Activated naive CD4-positive, alpha-beta T cell treated with anti-CD3 and anti-CD28 coated beads, Interleukin-2, amount 50 U/mL, for 24 hours (primary cell): ENCODE measurements at regions not wholly inside any gene's neighbourhood (a gene's known extent, or its start where the extent isn't known, plus 50 kb on each side); places are given as distances from the start of the nearest gene placed in this dataset.

Source experiments
- H3K27ac Mint-ChIP-seq: one replicate; pipeline ENCODE4 v1.8.0; 2021; ENCODE audit warnings: mild to moderate bottlenecking, mixed read lengths
- H3K27me3 Mint-ChIP-seq: one replicate; pipeline ENCODE4 v1.8.0; 2021; ENCODE audit warnings: mixed read lengths
- H3K36me3 Mint-ChIP-seq: one replicate; pipeline ENCODE4 v1.8.0; 2021; ENCODE audit warnings: mixed read lengths
- H3K4me1 Mint-ChIP-seq: one replicate; pipeline ENCODE4 v1.8.0; 2021; ENCODE audit warnings: mixed read lengths
- H3K4me3 Mint-ChIP-seq: one replicate; pipeline ENCODE4 v1.8.0; 2021; ENCODE audit warnings: mild to moderate bottlenecking, mixed read lengths
- H3K9me3 Mint-ChIP-seq: one replicate; pipeline ENCODE4 v1.8.0; 2021; ENCODE audit warnings: mixed read lengths

DNA sequence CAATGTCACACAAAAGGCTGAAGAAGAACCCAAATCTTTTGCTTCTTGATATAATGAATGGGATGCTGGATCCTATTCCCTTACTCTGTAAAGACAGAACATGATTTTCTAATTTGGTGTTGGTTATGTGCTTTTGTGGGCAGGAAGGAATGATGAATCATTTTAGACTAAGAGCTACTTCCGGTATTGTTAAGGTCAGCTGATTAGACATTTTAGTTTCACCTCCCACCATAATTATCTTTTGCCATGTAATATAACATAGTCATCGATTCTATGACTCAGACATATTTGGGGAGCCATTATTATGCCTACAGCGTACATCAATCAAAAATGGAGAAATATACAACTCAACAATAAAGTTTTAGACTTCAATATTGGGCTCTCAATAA lies 265.3 kb downstream of the ZNF674 start:
- no peaks in the 10 kb centered on the region for H3K36me3 Mint-ChIP-seq
- H3K27ac Mint-ChIP-seq, result peak overlapping the region; percentile 70
- H3K4me3 Mint-ChIP-seq, result peak overlapping the region; percentile 64
- H3K9me3 Mint-ChIP-seq, result no peaks in the 10 kb centered on the region
- H3K27me3 Mint-ChIP-seq, result no peaks in the 10 kb centered on the region
- H3K4me1 Mint-ChIP-seq, result peaks cover 28% of the 10 kb centered on the region

- H3K4me3 Mint-ChIP-seq, result peak overlapping the region; percentile 64
- H3K27me3 Mint-ChIP-seq, result no peaks in the 10 kb centered on the region
- H3K36me3 Mint-ChIP-seq, result no peaks in the 10 kb centered on the region
- peaks cover 28% of the 10 kb centered on the region for H3K4me1 Mint-ChIP-seq
- peak overlapping the region; percentile 78 for H3K27ac Mint-ChIP-seq
- no peaks in the 10 kb centered on the region for H3K9me3 Mint-ChIP-seq
Measured at GRCh38 chrX:46279214-46279924, 265.9 kb downstream of the ZNF674 start.

DNA sequence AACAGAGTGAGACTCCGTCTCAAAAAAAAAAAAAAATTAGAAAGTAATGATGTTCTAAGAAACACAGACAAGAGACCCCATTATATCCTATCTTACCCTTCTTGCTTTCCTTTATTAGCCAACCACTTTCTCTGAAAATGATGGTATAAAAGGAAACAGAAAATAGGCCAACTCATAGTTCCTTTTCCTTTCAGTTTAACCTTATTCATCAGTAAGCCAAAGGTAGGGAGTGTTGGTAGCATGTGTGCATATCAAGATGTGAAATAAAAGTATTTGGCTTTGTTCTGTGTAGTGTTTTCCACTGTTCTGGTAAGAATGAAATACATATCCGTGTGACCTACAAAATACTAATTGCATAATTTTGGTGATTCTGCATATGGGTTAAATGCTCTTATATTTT lies 266.6 kb downstream of the ZNF674 start:
- Mint-ChIP-seq H3K9me3 (no peaks in the 10 kb centered on the region), H3K4me1 (peaks cover 30% of the 10 kb centered on the region), H3K27ac (peak overlapping the region; percentile 78), H3K4me3 (peak overlapping the region; percentile 64), H3K36me3 (no peaks in the 10 kb centered on the region), H3K27me3 (no peaks in the 10 kb centered on the region)

DNA sequence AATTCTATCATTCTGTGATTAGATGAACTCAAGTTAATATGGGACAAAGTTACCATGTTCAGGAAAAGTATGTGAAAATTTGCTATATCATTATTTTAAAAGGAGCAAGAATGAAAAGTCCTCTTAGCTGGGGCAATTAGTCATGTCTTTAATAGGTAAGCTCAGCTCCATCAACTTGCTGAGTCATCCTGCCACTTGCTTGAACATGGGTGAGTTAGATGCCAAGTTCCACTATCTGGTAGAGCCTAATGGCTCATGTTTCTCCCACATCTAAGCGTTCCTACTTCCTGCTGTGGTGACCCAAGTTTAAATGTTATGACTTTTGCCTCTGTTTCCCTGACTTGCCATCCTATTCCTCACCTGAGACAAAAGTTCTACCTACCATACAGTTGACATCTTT lies 276.8 kb downstream of the ZNF674 start:
- H3K4me1 Mint-ChIP-seq, result peaks cover 14% of the 10 kb centered on the region
- H3K27ac Mint-ChIP-seq, result no peak overlapping the region
- no peaks in the 10 kb centered on the region for H3K27me3 Mint-ChIP-seq
- H3K36me3 Mint-ChIP-seq, result no peaks in the 10 kb centered on the region
- H3K4me3 Mint-ChIP-seq, result no peak overlapping the region
- no peaks in the 10 kb centered on the region for H3K9me3 Mint-ChIP-seq

DNA sequence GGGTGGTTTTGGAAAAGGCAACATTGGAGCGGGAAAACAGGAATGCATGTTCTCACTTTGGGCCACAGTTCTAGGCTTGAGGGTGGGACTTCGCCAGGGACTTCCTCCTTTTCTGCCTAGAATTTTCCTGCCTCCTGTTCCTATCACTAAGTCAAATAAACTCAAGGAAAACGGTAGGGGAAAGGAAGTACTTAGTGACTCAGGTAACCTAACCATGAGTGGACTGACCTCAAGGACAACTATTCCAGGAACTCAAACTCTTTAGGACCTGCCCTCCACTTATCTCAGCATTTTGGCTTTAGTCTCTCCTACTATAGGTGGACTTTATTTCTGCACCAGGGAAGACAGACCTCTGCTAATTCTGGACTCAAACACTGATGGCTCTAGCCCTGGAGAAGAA lies 281.7 kb downstream of the ZNF674 start:
- H3K27ac Mint-ChIP-seq, result no peak overlapping the region
- no peaks in the 10 kb centered on the region for H3K27me3 Mint-ChIP-seq
- H3K4me3 Mint-ChIP-seq, result no peak overlapping the region
- H3K36me3 Mint-ChIP-seq, result no peaks in the 10 kb centered on the region
- no peaks in the 10 kb centered on the region for H3K9me3 Mint-ChIP-seq
- H3K4me1 Mint-ChIP-seq, result peaks cover 4% of the 10 kb centered on the region

GRCh38 chrX:46262304-46262703 lies 282.9 kb downstream of the ZNF674 start:
- H3K4me3 Mint-ChIP-seq, result no peak overlapping the region
- no peaks in the 10 kb centered on the region for H3K27me3 Mint-ChIP-seq
- no peaks in the 10 kb centered on the region for H3K9me3 Mint-ChIP-seq
- no peaks in the 10 kb centered on the region for H3K36me3 Mint-ChIP-seq
- H3K4me1 Mint-ChIP-seq, result peaks cover 4% of the 10 kb centered on the region
- no peak overlapping the region for H3K27ac Mint-ChIP-seq

GRCh38 chrX:46260499-46260898 lies 284.7 kb downstream of the ZNF674 start:
- H3K4me3 Mint-ChIP-seq, result no peak overlapping the region
- no peaks in the 10 kb centered on the region for H3K9me3 Mint-ChIP-seq
- H3K36me3 Mint-ChIP-seq, result no peaks in the 10 kb centered on the region
- no peak overlapping the region for H3K27ac Mint-ChIP-seq
- no peaks in the 10 kb centered on the region for H3K27me3 Mint-ChIP-seq
- peaks cover 8% of the 10 kb centered on the region for H3K4me1 Mint-ChIP-seq

GRCh38 chrX:46258356-46258755 lies 286.9 kb downstream of the ZNF674 start:
- peaks cover 8% of the 10 kb centered on the region for H3K4me1 Mint-ChIP-seq

DNA sequence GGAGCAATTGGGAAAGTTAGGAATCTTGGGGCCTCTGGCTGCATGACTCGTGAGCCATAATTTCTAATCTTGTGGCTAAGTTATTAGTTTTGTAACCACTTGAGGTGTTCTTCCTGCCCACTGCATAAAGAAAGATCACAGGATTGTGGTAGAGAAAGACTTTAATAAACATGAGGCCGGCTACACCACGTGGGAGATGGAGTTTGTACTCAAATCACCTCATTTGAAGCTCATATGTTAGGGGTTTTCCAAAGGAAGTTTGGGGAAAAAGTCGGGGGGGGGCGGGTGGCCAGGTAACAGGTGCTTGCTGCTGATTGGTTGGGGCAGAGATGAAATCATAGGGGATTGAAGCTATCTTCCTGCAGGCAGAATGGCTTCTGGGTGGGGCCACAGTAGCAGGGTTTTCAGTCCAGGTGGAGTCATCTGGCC lies 287.8 kb downstream of the ZNF674 start:
- Mint-ChIP-seq H3K4me1 (peaks cover 8% of the 10 kb centered on the region), H3K4me3 (no peak overlapping the region), H3K27me3 (no peaks in the 10 kb centered on the region), H3K9me3 (no peaks in the 10 kb centered on the region), H3K27ac (no peak overlapping the region), H3K36me3 (no peaks in the 10 kb centered on the region)

More at GRCh38 chrX:46258356-46258755, 286.9 kb downstream of the ZNF674 start:
- no peaks in the 10 kb centered on the region for H3K9me3 Mint-ChIP-seq
- H3K36me3 Mint-ChIP-seq, result no peaks in the 10 kb centered on the region
- no peaks in the 10 kb centered on the region for H3K27me3 Mint-ChIP-seq
- H3K27ac Mint-ChIP-seq, result no peak overlapping the region
- H3K4me3 Mint-ChIP-seq, result no peak overlapping the region

DNA sequence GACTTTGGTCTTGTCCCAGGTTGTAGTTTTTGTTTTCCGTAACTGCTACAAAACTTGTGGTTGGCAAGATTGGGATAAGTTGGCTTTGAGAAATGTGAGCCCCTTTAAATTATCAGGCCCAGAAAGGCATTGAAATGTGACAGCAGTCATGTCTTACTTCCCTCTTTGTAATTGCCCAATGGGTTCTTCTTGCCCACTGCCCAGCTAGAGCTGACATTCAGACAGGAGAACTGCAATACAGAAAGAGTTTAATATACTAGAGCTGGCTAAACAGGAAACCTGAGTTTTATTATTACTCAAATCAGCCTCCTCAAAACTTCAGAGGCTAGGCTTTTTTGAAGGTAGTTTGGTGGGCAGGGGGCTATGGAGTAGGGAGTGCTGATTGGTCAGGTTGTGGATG lies 288.3 kb downstream of the ZNF674 start:
- H3K4me1 Mint-ChIP-seq, result peaks cover 8% of the 10 kb centered on the region
- no peaks in the 10 kb centered on the region for H3K36me3 Mint-ChIP-seq
- H3K27ac Mint-ChIP-seq, result no peak overlapping the region
- H3K4me3 Mint-ChIP-seq, result no peak overlapping the region
- no peaks in the 10 kb centered on the region for H3K27me3 Mint-ChIP-seq
- H3K9me3 Mint-ChIP-seq, result no peaks in the 10 kb centered on the region

DNA sequence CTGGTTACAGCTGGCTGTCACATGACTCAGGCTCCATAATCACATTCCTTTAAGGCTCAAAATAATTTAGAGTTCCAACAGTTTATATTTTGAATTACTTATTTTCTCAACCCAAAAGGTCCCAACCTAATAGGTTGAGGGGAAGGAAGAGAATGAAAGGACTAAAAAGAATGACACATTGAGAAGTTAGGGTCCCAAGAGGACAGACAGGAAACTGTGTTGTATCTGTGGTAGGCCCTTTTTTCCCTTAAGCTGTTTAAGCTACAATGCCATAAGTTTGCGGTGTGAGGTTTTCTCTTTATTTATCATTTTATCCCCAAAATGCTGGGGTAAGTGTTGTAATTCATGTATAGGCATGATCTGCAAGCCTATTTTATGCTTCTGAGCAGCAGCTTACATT lies 290.2 kb downstream of the ZNF674 start:
- no peak overlapping the region for H3K27ac Mint-ChIP-seq
- no peaks in the 10 kb centered on the region for H3K27me3 Mint-ChIP-seq
- no peaks in the 10 kb centered on the region for H3K36me3 Mint-ChIP-seq
- no peak overlapping the region for H3K4me3 Mint-ChIP-seq
- no peaks in the 10 kb centered on the region for H3K9me3 Mint-ChIP-seq
- H3K4me1 Mint-ChIP-seq, result peaks cover 8% of the 10 kb centered on the region

GRCh38 chrX:46254641-46255040 lies 290.6 kb downstream of the ZNF674 start:
- H3K4me3 Mint-ChIP-seq, result no peak overlapping the region
- no peaks in the 10 kb centered on the region for H3K36me3 Mint-ChIP-seq
- peaks cover 8% of the 10 kb centered on the region for H3K4me1 Mint-ChIP-seq
- H3K27me3 Mint-ChIP-seq, result no peaks in the 10 kb centered on the region
- peak overlapping the region; percentile 90 for H3K27ac Mint-ChIP-seq
- H3K9me3 Mint-ChIP-seq, result no peaks in the 10 kb centered on the region

DNA sequence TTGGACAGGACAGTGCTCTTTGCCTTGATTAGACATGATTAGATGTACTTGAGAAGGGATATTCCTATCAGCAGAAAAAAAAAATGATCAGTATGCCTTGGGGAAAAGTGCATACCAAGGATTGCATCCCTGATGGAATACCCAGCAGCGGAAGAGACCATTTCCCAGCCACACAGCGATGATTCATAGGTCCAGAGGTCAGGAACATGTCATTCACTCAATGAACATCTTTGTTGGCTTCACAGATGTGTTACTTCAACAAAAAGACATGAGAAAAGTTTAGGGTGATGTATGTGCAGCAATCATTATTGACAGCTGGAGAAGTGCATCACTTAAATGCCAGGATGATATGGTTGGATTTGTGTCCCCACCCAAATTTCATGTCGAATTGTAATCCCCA lies 293.5 kb downstream of the ZNF674 start:
- H3K27ac Mint-ChIP-seq, result no peak overlapping the region
- H3K36me3 Mint-ChIP-seq, result no peaks in the 10 kb centered on the region
- no peaks in the 10 kb centered on the region for H3K4me1 Mint-ChIP-seq
- no peaks in the 10 kb centered on the region for H3K27me3 Mint-ChIP-seq
- H3K9me3 Mint-ChIP-seq, result no peaks in the 10 kb centered on the region
- no peak overlapping the region for H3K4me3 Mint-ChIP-seq

- Mint-ChIP-seq H3K4me1 (no peaks in the 10 kb centered on the region), H3K36me3 (no peaks in the 10 kb centered on the region), H3K9me3 (no peaks in the 10 kb centered on the region), H3K27ac (no peak overlapping the region), H3K27me3 (no peaks in the 10 kb centered on the region), H3K4me3 (no peak overlapping the region)
Measured at GRCh38 chrX:46250151-46250550, 295.1 kb downstream of the ZNF674 start.

DNA sequence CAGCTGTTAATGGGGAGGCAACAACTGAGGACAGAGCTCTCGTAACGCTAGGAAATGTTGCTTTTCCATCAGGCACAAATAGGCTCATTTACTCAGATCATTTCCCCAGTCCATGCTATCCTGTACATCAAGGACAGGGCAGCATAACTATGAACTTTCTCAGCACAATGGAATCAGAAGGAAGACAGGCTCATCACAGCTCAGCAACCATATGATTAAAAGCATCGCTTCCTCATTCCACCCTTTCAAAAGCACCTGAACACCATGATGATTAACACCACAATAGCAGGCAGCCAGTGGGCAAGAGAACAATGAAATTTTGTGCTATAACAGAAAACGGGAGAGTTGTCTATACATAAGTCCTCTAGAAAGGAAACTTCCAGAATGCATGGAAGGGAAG lies 297.8 kb downstream of the ZNF674 start:
- Mint-ChIP-seq H3K4me1 (peaks cover 9% of the 10 kb centered on the region), H3K4me3 (no peak overlapping the region), H3K27ac (no peak overlapping the region), H3K9me3 (no peaks in the 10 kb centered on the region), H3K27me3 (no peaks in the 10 kb centered on the region), H3K36me3 (no peaks in the 10 kb centered on the region)

GRCh38 chrX:46244451-46244850 lies 300.8 kb downstream of the ZNF674 start:
- Mint-ChIP-seq H3K4me1 (peaks cover 9% of the 10 kb centered on the region), H3K36me3 (no peaks in the 10 kb centered on the region), H3K9me3 (no peaks in the 10 kb centered on the region), H3K4me3 (no peak overlapping the region), H3K27me3 (no peaks in the 10 kb centered on the region), H3K27ac (no peak overlapping the region)

DNA sequence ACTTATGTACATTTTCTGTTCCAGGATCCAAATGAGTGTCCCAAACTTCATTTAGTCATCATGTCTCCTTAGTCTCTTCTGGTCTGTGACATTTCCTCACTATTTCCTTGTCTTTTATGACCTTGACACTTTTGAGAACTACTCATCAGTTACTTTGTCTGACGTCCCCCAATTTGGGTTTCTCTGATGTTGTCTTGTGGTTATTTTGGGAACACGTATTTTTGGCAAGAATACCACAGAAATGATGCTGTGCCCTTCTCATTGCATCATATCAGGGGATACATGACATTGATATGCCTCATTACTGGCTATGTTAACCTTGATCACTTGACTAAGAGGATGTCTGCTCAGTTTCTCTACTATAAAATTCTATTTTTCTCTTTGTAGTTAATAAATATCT lies 308.8 kb downstream of the ZNF674 start:
- Mint-ChIP-seq H3K4me3 (no peak overlapping the region), H3K36me3 (no peaks in the 10 kb centered on the region), H3K27ac (no peak overlapping the region), H3K9me3 (no peaks in the 10 kb centered on the region), H3K27me3 (no peaks in the 10 kb centered on the region), H3K4me1 (peaks cover 9% of the 10 kb centered on the region)
